ENCODE measurements at regions not wholly inside any gene's neighbourhood (a gene's known extent, or its start where the extent isn't known, plus 50 kb on each side); places are given as distances from the start of the nearest gene placed in this dataset.

GRCh38 chr5:2639425-2639824 is 112.1 kb downstream of the IRX2 start:
- no peaks in the 10 kb centered on the region for H3K27me3 Mint-ChIP-seq (ENCODE audit: unreplicated experiment)
- no peak for TF ChIP-seq CTCF (IDR thresholded peaks at IDR 0.05)

GRCh38 chr5:2634399-2635176 is 116.9 kb downstream of the IRX2 start:
- Mint-ChIP-seq H3K36me3 (ENCODE audit: unreplicated experiment) (no peaks in the 10 kb centered on the region), H3K27ac (ENCODE audit: unreplicated experiment) (no peak overlapping the region), H3K9me3 (ENCODE audit: unreplicated experiment) (peaks cover 19% of the 10 kb centered on the region), H3K4me3 (ENCODE audit: unreplicated experiment) (no peak overlapping the region), H3K27me3 (ENCODE audit: unreplicated experiment) (no peaks in the 10 kb centered on the region), H3K4me1 (ENCODE audit: unreplicated experiment) (no peaks in the 10 kb centered on the region)
- no peak for TF ChIP-seq CTCF (IDR thresholded peaks at IDR 0.05)
- no peak for DNase-seq (ENCODE audit: extremely low spot score, unreplicated experiment)

More at GRCh38 chr5:2639425-2639824, 112.1 kb downstream of the IRX2 start:
- Mint-ChIP-seq H3K27ac (ENCODE audit: unreplicated experiment) (no peak overlapping the region), H3K9me3 (ENCODE audit: unreplicated experiment) (peaks cover 21% of the 10 kb centered on the region), H3K4me3 (ENCODE audit: unreplicated experiment) (no peak overlapping the region), H3K4me1 (ENCODE audit: unreplicated experiment) (no peaks in the 10 kb centered on the region), H3K36me3 (ENCODE audit: unreplicated experiment) (no peaks in the 10 kb centered on the region)
- no peak for DNase-seq (ENCODE audit: extremely low spot score, unreplicated experiment)

GRCh38 chr5:2633992-2634391 is 117.5 kb downstream of the IRX2 start:
- Mint-ChIP-seq H3K36me3 (ENCODE audit: unreplicated experiment) (no peaks in the 10 kb centered on the region), H3K27me3 (ENCODE audit: unreplicated experiment) (no peaks in the 10 kb centered on the region), H3K4me3 (ENCODE audit: unreplicated experiment) (no peak overlapping the region), H3K27ac (ENCODE audit: unreplicated experiment) (no peak overlapping the region), H3K4me1 (ENCODE audit: unreplicated experiment) (no peaks in the 10 kb centered on the region), H3K9me3 (ENCODE audit: unreplicated experiment) (peaks cover 19% of the 10 kb centered on the region)
- no peak for DNase-seq (ENCODE audit: extremely low spot score, unreplicated experiment)
- no peak for TF ChIP-seq CTCF (IDR thresholded peaks at IDR 0.05)

- Mint-ChIP-seq H3K4me3 (ENCODE audit: unreplicated experiment) (no peak overlapping the region), H3K36me3 (ENCODE audit: unreplicated experiment) (no peaks in the 10 kb centered on the region), H3K4me1 (ENCODE audit: unreplicated experiment) (no peaks in the 10 kb centered on the region), H3K27me3 (ENCODE audit: unreplicated experiment) (no peaks in the 10 kb centered on the region), H3K9me3 (ENCODE audit: unreplicated experiment) (peaks cover 17% of the 10 kb centered on the region), H3K27ac (ENCODE audit: unreplicated experiment) (no peak overlapping the region)
- DNase-seq (ENCODE audit: extremely low spot score, unreplicated experiment) = no peak
- TF ChIP-seq CTCF (IDR thresholded peaks at IDR 0.05) = no peak
These were observed 119.7 kb downstream of the IRX2 start for GRCh38 chr5:2631758-2632157.

- no peaks in the 10 kb centered on the region for H3K27me3 Mint-ChIP-seq (ENCODE audit: unreplicated experiment)
- TF ChIP-seq CTCF (IDR thresholded peaks at IDR 0.05) = no peak
- H3K4me3 Mint-ChIP-seq (ENCODE audit: unreplicated experiment) = no peak overlapping the region
- DNase-seq (ENCODE audit: extremely low spot score, unreplicated experiment) = no peak
- H3K36me3 Mint-ChIP-seq (ENCODE audit: unreplicated experiment) = no peaks in the 10 kb centered on the region
- H3K9me3 Mint-ChIP-seq (ENCODE audit: unreplicated experiment) = peaks cover 31% of the 10 kb centered on the region
- H3K4me1 Mint-ChIP-seq (ENCODE audit: unreplicated experiment) = no peaks in the 10 kb centered on the region
- H3K27ac Mint-ChIP-seq (ENCODE audit: unreplicated experiment) = no peak overlapping the region
These were observed 122.4 kb downstream of the IRX2 start for GRCh38 chr5:2629045-2629444.
